Stomach (tissue), 4 donors: ENCODE measurements at regions not wholly inside any gene's neighbourhood (a gene's known extent, or its start where the extent isn't known, plus 50 kb on each side); places are given as distances from the start of the nearest gene placed in this dataset.

Experiments used
- EP300 ChIP-seq: sonication (generic); formaldehyde crosslinking; IDR thresholded peaks from one replicate; pipeline ENCODE4 v1.6.1; 2017; ENCODE audit warnings: antibody characterized with exemption
- POLR2A ChIP-seq, 4 donors: fragments of 450-650 bp; IDR thresholded peaks; one replicate each; pipeline ENCODE4 v1.6.1; 2016; ENCODE audit warnings: antibody characterized with exemption in 4 of 4, control low read depth in 2 of 4, mild to moderate bottlenecking in 1 of 4, moderate library complexity in 1 of 4
- TF ChIP-seq, protein P1 (sequence below), 7 experiments: fragments of 450-650 bp in 4 of 7; fragments of 200-600 bp in 3 of 7; sonication (generic) in 3 of 7; IDR thresholded peaks; one replicate each; pipeline ENCODE4 v1.5.1; 2016 to 2019; ENCODE audit warnings: antibody characterized with exemption in 7 of 7, control low read depth in 2 of 7, mild to moderate bottlenecking in 1 of 7

DNA sequence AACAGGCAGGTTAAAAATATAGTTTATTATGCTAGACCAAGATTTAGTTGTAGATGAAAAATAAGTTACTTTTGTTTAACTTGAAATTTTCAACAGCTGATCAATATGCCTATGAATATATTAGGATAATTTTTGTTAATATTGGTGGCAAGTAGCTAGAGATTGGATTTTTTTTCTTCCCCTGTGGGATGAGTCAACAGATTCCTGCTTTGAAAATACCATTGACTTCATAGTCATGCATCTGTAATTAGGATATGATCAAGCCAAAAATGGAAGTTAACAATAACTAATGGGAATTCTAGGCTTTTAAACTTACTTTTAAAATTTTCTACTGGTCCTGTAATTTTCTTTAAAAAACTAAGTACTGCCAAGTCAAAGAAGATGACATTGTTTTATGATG lies 211.7 kb downstream of the ZIC1 start:
- TF ChIP-seq, protein P1, sequence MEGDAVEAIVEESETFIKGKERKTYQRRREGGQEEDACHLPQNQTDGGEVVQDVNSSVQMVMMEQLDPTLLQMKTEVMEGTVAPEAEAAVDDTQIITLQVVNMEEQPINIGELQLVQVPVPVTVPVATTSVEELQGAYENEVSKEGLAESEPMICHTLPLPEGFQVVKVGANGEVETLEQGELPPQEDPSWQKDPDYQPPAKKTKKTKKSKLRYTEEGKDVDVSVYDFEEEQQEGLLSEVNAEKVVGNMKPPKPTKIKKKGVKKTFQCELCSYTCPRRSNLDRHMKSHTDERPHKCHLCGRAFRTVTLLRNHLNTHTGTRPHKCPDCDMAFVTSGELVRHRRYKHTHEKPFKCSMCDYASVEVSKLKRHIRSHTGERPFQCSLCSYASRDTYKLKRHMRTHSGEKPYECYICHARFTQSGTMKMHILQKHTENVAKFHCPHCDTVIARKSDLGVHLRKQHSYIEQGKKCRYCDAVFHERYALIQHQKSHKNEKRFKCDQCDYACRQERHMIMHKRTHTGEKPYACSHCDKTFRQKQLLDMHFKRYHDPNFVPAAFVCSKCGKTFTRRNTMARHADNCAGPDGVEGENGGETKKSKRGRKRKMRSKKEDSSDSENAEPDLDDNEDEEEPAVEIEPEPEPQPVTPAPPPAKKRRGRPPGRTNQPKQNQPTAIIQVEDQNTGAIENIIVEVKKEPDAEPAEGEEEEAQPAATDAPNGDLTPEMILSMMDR (IDR thresholded peaks at IDR 0.05): no peak
- TF ChIP-seq POLR2A (IDR thresholded peaks at IDR 0.05) (no peak), EP300 (no peak)
